GM23338 (cell line): ENCODE measurements at regions not wholly inside any gene's neighbourhood (a gene's known extent, or its start where the extent isn't known, plus 50 kb on each side); places are given as distances from the start of the nearest gene placed in this dataset.

Experiments
- ATAC-seq: fragments of 200-7000 bp; cut with Tn5 transposase; 3 replicates; pipeline ENCODE4 v1.9.1; 2020
- DNase-seq: peaks from one replicate; pipeline ENCODE4 v3.0.0-alpha.2; 2015; ENCODE audit warnings: low spot score
- H2AFZ ChIP-seq: fragments of 200-600 bp; sonication (generic); 2 replicates; pipeline ENCODE4 v1.8.0; 2016; ENCODE audit warnings: antibody characterized with exemption, mild to moderate bottlenecking, moderate library complexity
- H3F3A ChIP-seq: fragments of 200-600 bp; sonication (generic); replicated peaks from 2 replicates; pipeline ENCODE4 v1.8.0; 2017; ENCODE audit warnings: antibody characterized with exemption, mixed run types, low read depth
- H3K27ac ChIP-seq: fragments of 200-600 bp; sonication (generic); 2 replicates; pipeline ENCODE4 v1.6.1; 2016; ENCODE audit warnings: low read depth
- H3K27me3 ChIP-seq: fragments of 200-600 bp; sonication (generic); 2 replicates; pipeline ENCODE4 v1.8.0; 2016; ENCODE audit warnings: mild to moderate bottlenecking, mixed run types, moderate library complexity; ENCODE audit not compliant: insufficient read depth
- H3K36me3 ChIP-seq: fragments of 200-600 bp; sonication (generic); 2 replicates; pipeline ENCODE4 v1.8.0; 2016; ENCODE audit warnings: mild to moderate bottlenecking; ENCODE audit not compliant: insufficient read depth
- H3K4me1 ChIP-seq: fragments of 200-600 bp; sonication (generic); 2 replicates; pipeline ENCODE4 v1.8.0; 2016; ENCODE audit warnings: mild to moderate bottlenecking, moderate library complexity; ENCODE audit not compliant: insufficient read depth
- H3K4me2 ChIP-seq: fragments of 200-600 bp; sonication (generic); 2 replicates; pipeline ENCODE4 v1.7.1; 2017; ENCODE audit warnings: mixed run types
- H3K4me3 ChIP-seq: fragments of 200-600 bp; sonication (generic); 2 replicates; pipeline ENCODE4 v1.6.1; 2016; ENCODE audit warnings: mixed run types
- H3K79me2 ChIP-seq: fragments of 200-600 bp; sonication (generic); replicated peaks from 2 replicates; pipeline ENCODE4 v1.8.0; 2017; ENCODE audit warnings: mild to moderate bottlenecking; ENCODE audit not compliant: insufficient read depth
- H3K9me2 ChIP-seq: fragments of 200-600 bp; sonication (generic); 2 replicates; pipeline ENCODE4 v1.8.0; 2017; ENCODE audit not compliant: insufficient read depth
- H4K20me1 ChIP-seq: fragments of 200-600 bp; sonication (generic); replicated peaks from 2 replicates; pipeline ENCODE4 v1.8.0; 2017; ENCODE audit warnings: mild to moderate bottlenecking; ENCODE audit not compliant: insufficient read depth
- H3K27ac Mint-ChIP-seq: 2 replicates; pipeline ENCODE4 v1.8.0; 2020; ENCODE audit warnings: inconsistent platforms, mild to moderate bottlenecking, moderate library complexity, mixed read lengths
- H3K27me3 Mint-ChIP-seq: 3 replicates; pipeline ENCODE4 v1.8.0; 2022; ENCODE audit warnings: low read depth, mild to moderate bottlenecking, moderate library complexity, mixed read lengths, inconsistent platforms; ENCODE audit not compliant: insufficient read depth, poor library complexity
- H3K36me3 Mint-ChIP-seq: 3 replicates; pipeline ENCODE4 v1.8.0; 2021; ENCODE audit warnings: low read depth, mild to moderate bottlenecking, inconsistent platforms, moderate library complexity, mixed read lengths
- H3K4me1 Mint-ChIP-seq: 3 replicates; pipeline ENCODE4 v1.8.0; 2020; ENCODE audit warnings: mild to moderate bottlenecking, inconsistent platforms, mixed read lengths
- H3K4me3 Mint-ChIP-seq: 3 replicates; pipeline ENCODE4 v1.8.0; 2021; ENCODE audit warnings: moderate library complexity, mild to moderate bottlenecking, inconsistent platforms, mixed read lengths
- H3K9me3 Mint-ChIP-seq: 3 replicates; pipeline ENCODE4 v1.8.0; 2020; ENCODE audit warnings: moderate library complexity, mild to moderate bottlenecking, inconsistent platforms, mixed read lengths
- CREB1 ChIP-seq: fragments of 250-450 bp; sonication (Bioruptor Pico); IDR thresholded peaks from 2 replicates; pipeline ENCODE4 v1.5.0; 2020; ENCODE audit warnings: low read depth, mild to moderate bottlenecking, moderate library complexity
- EZH2 ChIP-seq: fragments of 200-600 bp; sonication (generic); IDR thresholded peaks from one replicate; pipeline ENCODE4 v1.8.0; 2017; ENCODE audit warnings: antibody characterized with exemption, mild to moderate bottlenecking, low read depth; ENCODE audit not compliant: unreplicated experiment
- JUNB ChIP-seq: IDR thresholded peaks from one replicate; pipeline ENCODE4 v1.6.1; 2016; ENCODE audit warnings: antibody characterized with exemption; ENCODE audit not compliant: unreplicated experiment
- NANOG ChIP-seq: IDR thresholded peaks from 2 replicates; pipeline ENCODE4 v1.6.1; 2016; ENCODE audit warnings: antibody characterized with exemption, borderline replicate concordance
- POLR2AphosphoS5 ChIP-seq: IDR thresholded peaks from 2 replicates; pipeline ENCODE4 v1.6.1; 2016; ENCODE audit warnings: antibody characterized with exemption, low read depth
- ZNF114 ChIP-seq: fragments of 250-450 bp; sonication (Bioruptor Pico); IDR thresholded peaks from 2 replicates; pipeline ENCODE4 v1.5.0; 2020; ENCODE audit warnings: mild to moderate bottlenecking, moderate library complexity
- TF ChIP-seq, protein P1 (sequence below): IDR thresholded peaks from one replicate; pipeline ENCODE4 v1.6.1; 2018; ENCODE audit warnings: antibody characterized with exemption; ENCODE audit not compliant: unreplicated experiment
- TF ChIP-seq, protein P2 (sequence below): fragments of 250-450 bp; sonication (Bioruptor Pico); IDR thresholded peaks from 2 replicates; pipeline ENCODE4 v1.5.0; 2020; ENCODE audit warnings: mild to moderate bottlenecking, moderate library complexity
- TF ChIP-seq, protein P3 (sequence below), 2 experiments: fragments of 200-600 bp in 1 of 2; sonication (generic) in 1 of 2; conservative IDR thresholded peaks; 2 replicates each; pipeline versions ENCODE4 v1.5.1 to v1.6.1; 2016 to 2017; ENCODE audit warnings: antibody characterized with exemption in 2 of 2, low read depth in 2 of 2, mild to moderate bottlenecking in 2 of 2, moderate library complexity in 1 of 2

DNA sequence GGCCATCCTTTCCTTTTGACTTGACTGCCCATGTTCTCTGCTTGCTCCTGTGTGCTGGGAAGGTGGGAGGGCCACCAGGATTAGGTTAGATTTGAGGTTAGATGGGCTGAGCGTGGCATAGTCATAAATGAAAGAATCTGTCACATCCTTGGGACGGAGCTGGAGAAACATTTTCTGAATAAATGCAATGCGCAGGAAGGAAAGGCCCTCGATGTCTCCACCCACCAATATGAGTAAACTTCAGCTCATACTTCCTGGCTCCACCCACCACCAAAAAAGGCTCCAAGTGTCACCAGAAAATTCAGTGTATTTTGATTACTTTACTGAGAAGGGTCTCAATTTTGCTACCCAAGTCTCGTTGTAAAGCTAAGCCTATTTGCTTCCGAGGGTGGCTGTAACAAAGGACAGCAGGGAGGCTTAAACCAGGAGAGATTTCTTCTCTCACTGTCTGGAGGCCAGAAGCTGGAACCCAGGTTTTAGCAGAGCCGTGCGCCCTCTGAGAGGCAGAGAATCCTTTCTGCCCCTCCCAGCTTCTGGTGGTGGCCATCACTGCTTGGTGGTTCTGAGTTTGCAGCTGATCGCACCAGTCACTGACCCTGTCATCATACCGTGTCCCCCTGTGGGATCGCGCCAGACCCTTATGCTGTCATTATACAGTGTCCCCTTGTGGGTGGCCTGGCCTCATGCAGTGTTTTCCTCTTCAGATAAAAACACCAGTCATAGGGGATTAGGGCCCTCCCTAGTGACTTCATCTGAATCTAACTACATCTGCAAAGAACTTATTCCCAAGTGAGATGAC lies 137.8 kb downstream of the TTLL2 start (continued):
- TF ChIP-seq, protein P1, sequence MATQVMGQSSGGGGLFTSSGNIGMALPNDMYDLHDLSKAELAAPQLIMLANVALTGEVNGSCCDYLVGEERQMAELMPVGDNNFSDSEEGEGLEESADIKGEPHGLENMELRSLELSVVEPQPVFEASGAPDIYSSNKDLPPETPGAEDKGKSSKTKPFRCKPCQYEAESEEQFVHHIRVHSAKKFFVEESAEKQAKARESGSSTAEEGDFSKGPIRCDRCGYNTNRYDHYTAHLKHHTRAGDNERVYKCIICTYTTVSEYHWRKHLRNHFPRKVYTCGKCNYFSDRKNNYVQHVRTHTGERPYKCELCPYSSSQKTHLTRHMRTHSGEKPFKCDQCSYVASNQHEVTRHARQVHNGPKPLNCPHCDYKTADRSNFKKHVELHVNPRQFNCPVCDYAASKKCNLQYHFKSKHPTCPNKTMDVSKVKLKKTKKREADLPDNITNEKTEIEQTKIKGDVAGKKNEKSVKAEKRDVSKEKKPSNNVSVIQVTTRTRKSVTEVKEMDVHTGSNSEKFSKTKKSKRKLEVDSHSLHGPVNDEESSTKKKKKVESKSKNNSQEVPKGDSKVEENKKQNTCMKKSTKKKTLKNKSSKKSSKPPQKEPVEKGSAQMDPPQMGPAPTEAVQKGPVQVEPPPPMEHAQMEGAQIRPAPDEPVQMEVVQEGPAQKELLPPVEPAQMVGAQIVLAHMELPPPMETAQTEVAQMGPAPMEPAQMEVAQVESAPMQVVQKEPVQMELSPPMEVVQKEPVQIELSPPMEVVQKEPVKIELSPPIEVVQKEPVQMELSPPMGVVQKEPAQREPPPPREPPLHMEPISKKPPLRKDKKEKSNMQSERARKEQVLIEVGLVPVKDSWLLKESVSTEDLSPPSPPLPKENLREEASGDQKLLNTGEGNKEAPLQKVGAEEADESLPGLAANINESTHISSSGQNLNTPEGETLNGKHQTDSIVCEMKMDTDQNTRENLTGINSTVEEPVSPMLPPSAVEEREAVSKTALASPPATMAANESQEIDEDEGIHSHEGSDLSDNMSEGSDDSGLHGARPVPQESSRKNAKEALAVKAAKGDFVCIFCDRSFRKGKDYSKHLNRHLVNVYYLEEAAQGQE = no peak
- TF ChIP-seq NANOG = no peak

DNA sequence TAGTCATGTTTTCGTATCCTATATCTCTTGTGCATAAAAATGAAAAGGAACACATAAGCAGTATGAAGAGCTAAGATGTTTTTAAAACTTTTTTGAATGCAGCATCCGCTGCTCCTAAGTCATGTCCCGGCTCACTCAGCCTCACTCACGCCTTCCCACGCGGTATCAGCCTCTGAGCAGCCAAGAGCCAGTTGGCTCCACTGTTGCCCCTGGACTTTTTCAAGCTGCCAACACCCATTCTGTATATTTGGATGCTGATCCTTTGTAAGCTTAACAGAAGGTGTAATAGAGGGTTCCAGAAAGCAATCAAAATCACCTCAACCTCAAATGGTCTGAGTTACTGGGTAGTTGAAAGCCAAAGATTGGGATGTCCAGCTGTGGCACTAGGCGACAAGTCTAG lies 139.3 kb downstream of the TTLL2 start:
- Histone ChIP-seq H2AFZ (no peak overlapping the region), H3F3A (no peaks in the 10 kb centered on the region), H4K20me1 (no peaks in the 10 kb centered on the region), H3K4me1 (no peaks in the 10 kb centered on the region), H3K27ac (no peak overlapping the region), H3K4me2 (no peak overlapping the region), H3K9me2 (peaks cover 13% of the 10 kb centered on the region; the same call in 1 of the 2 replicates), H3K27me3 (no peaks in the 10 kb centered on the region), H3K36me3 (no peaks in the 10 kb centered on the region), H3K79me2 (no peaks in the 10 kb centered on the region), H3K4me3 (no peak overlapping the region)
- Mint-ChIP-seq H3K36me3 (no peaks in the 10 kb centered on the region), H3K27me3 (peaks cover 7% of the 10 kb centered on the region), H3K27ac (no peak overlapping the region), H3K4me1 (peaks cover 12% of the 10 kb centered on the region; the same call in 2 of the 3 replicates), H3K4me3 (no peak overlapping the region), H3K9me3 (no peaks in the 10 kb centered on the region)
- ATAC-seq = no peak
- DNase-seq = no peak
- TF ChIP-seq POLR2AphosphoS5 (no peak), EZH2 (no peak), CREB1 (no peak), ZNF114 (CRISPR knock-in tag) (no peak), JUNB (no peak)
- TF ChIP-seq, protein P2, sequence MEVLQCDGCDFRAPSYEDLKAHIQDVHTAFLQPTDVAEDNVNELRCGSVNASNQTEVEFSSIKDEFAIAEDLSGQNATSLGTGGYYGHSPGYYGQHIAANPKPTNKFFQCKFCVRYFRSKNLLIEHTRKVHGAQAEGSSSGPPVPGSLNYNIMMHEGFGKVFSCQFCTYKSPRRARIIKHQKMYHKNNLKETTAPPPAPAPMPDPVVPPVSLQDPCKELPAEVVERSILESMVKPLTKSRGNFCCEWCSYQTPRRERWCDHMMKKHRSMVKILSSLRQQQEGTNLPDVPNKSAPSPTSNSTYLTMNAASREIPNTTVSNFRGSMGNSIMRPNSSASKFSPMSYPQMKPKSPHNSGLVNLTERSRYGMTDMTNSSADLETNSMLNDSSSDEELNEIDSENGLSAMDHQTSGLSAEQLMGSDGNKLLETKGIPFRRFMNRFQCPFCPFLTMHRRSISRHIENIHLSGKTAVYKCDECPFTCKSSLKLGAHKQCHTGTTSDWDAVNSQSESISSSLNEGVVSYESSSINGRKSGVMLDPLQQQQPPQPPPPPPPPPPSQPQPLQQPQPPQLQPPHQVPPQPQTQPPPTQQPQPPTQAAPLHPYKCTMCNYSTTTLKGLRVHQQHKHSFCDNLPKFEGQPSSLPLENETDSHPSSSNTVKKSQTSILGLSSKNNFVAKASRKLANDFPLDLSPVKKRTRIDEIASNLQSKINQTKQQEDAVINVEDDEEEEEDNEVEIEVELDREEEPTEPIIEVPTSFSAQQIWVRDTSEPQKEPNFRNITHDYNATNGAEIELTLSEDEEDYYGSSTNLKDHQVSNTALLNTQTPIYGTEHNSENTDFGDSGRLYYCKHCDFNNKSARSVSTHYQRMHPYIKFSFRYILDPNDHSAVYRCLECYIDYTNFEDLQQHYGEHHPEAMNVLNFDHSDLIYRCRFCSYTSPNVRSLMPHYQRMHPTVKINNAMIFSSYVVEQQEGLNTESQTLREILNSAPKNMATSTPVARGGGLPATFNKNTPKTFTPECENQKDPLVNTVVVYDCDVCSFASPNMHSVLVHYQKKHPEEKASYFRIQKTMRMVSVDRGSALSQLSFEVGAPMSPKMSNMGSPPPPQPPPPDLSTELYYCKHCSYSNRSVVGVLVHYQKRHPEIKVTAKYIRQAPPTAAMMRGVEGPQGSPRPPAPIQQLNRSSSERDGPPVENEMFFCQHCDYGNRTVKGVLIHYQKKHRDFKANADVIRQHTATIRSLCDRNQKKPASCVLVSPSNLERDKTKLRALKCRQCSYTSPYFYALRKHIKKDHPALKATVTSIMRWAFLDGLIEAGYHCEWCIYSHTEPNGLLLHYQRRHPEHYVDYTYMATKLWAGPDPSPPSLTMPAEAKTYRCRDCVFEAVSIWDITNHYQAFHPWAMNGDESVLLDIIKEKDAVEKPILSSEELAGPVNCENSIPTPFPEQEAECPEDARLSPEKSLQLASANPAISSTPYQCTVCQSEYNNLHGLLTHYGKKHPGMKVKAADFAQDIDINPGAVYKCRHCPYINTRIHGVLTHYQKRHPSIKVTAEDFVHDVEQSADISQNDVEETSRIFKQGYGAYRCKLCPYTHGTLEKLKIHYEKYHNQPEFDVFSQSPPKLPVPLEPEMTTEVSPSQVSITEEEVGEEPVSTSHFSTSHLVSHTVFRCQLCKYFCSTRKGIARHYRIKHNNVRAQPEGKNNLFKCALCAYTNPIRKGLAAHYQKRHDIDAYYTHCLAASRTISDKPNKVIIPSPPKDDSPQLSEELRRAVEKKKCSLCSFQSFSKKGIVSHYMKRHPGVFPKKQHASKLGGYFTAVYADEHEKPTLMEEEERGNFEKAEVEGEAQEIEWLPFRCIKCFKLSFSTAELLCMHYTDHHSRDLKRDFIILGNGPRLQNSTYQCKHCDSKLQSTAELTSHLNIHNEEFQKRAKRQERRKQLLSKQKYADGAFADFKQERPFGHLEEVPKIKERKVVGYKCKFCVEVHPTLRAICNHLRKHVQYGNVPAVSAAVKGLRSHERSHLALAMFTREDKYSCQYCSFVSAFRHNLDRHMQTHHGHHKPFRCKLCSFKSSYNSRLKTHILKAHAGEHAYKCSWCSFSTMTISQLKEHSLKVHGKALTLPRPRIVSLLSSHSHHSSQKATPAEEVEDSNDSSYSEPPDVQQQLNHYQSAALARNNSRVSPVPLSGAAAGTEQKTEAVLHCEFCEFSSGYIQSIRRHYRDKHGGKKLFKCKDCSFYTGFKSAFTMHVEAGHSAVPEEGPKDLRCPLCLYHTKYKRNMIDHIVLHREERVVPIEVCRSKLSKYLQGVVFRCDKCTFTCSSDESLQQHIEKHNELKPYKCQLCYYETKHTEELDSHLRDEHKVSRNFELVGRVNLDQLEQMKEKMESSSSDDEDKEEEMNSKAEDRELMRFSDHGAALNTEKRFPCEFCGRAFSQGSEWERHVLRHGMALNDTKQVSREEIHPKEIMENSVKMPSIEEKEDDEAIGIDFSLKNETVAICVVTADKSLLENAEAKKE (CRISPR knock-in tag) = no peak
- TF ChIP-seq, protein P3, sequence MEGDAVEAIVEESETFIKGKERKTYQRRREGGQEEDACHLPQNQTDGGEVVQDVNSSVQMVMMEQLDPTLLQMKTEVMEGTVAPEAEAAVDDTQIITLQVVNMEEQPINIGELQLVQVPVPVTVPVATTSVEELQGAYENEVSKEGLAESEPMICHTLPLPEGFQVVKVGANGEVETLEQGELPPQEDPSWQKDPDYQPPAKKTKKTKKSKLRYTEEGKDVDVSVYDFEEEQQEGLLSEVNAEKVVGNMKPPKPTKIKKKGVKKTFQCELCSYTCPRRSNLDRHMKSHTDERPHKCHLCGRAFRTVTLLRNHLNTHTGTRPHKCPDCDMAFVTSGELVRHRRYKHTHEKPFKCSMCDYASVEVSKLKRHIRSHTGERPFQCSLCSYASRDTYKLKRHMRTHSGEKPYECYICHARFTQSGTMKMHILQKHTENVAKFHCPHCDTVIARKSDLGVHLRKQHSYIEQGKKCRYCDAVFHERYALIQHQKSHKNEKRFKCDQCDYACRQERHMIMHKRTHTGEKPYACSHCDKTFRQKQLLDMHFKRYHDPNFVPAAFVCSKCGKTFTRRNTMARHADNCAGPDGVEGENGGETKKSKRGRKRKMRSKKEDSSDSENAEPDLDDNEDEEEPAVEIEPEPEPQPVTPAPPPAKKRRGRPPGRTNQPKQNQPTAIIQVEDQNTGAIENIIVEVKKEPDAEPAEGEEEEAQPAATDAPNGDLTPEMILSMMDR (conservative IDR thresholded peaks at IDR 0.05; ENCODE audit: low read depth in 2 of 2) = no peak
- TF ChIP-seq, protein P1 = no peak
